ENCODE measurements at regions not wholly inside any gene's neighbourhood (a gene's known extent, or its start where the extent isn't known, plus 50 kb on each side); places are given as distances from the start of the nearest gene placed in this dataset.

- no peak for TF ChIP-seq CTCF (IDR thresholded peaks at IDR 0.05)
- Histone ChIP-seq H3K4me1 (peaks cover 0 to 28% (median 9%) of the 10 kb centered on the region in 4 donors), H3K27me3 (no peaks in the 10 kb centered on the region), H3K9me3 (no peaks in the 10 kb centered on the region), H3K4me3 (no peak overlapping the region), H3K27ac (no peak overlapping the region), H3K36me3 (no peaks in the 10 kb centered on the region)
- intact Hi-C loops (cut with DNase I; ENCODE audit: low total_unique reads): no loop called here
- no peak for DNase-seq
Observed at GRCh38 chr21:39080366-39080765, 102.9 kb downstream of the PSMG1 start.

GRCh38 chr21:39079617-39080016 lies 103.6 kb downstream of the PSMG1 start:
- H3K4me1 ChIP-seq: peaks cover 0 to 28% (median 9%) of the 10 kb centered on the region in 4 donors
- H3K9me3 ChIP-seq: no peaks in the 10 kb centered on the region
- no peaks in the 10 kb centered on the region for H3K36me3 ChIP-seq
- no peak for TF ChIP-seq CTCF (IDR thresholded peaks at IDR 0.05)
- H3K27ac ChIP-seq: no peak overlapping the region
- H3K4me3 ChIP-seq: no peak overlapping the region
- peak; percentile 78 to 86 for DNase-seq
- H3K27me3 ChIP-seq: no peaks in the 10 kb centered on the region
- intact Hi-C loops (cut with DNase I; ENCODE audit: low total_unique reads): no loop called here

GRCh38 chr21:39078322-39079065 lies 104.8 kb downstream of the PSMG1 start:
- DNase-seq: no peak
- intact Hi-C loops (cut with DNase I; ENCODE audit: low total_unique reads): no loop called here
- no peak for TF ChIP-seq CTCF (IDR thresholded peaks at IDR 0.05)
- H3K9me3 ChIP-seq: no peaks in the 10 kb centered on the region
- no peaks in the 10 kb centered on the region for H3K27me3 ChIP-seq
- no peak overlapping the region for H3K27ac ChIP-seq
- no peaks in the 10 kb centered on the region for H3K36me3 ChIP-seq
- peaks cover 0 to 27% (median 10%) of the 10 kb centered on the region in 4 donors for H3K4me1 ChIP-seq
- no peak overlapping the region for H3K4me3 ChIP-seq

GRCh38 chr21:39077876-39078275 lies 105.4 kb downstream of the PSMG1 start:
- DNase-seq: no peak
- H3K4me3 ChIP-seq: no peak overlapping the region
- no peaks in the 10 kb centered on the region for H3K9me3 ChIP-seq
- intact Hi-C loops (cut with DNase I; ENCODE audit: low total_unique reads): no loop called here
- no peaks in the 10 kb centered on the region for H3K36me3 ChIP-seq
- H3K4me1 ChIP-seq: peaks cover 0 to 26% (median 13%) of the 10 kb centered on the region in 4 donors
- no peak overlapping the region for H3K27ac ChIP-seq
- H3K27me3 ChIP-seq: no peaks in the 10 kb centered on the region
- TF ChIP-seq CTCF (IDR thresholded peaks at IDR 0.05): no peak

- no peak for TF ChIP-seq CTCF (IDR thresholded peaks at IDR 0.05)
- intact Hi-C loops (cut with DNase I; ENCODE audit: low total_unique reads): no loop called here
- no peaks in the 10 kb centered on the region for H3K27me3 ChIP-seq
- H3K4me3 ChIP-seq: no peak overlapping the region
- no peak overlapping the region for H3K27ac ChIP-seq
- no peaks in the 10 kb centered on the region for H3K36me3 ChIP-seq
- H3K4me1 ChIP-seq: peaks cover 0 to 34% (median 20%) of the 10 kb centered on the region in 4 donors
- no peaks in the 10 kb centered on the region for H3K9me3 ChIP-seq
- no peak for DNase-seq
Observed at GRCh38 chr21:39074508-39074907, 108.7 kb downstream of the PSMG1 start.
